Smooth muscle cell (in vitro differentiated cells): ENCODE measurements at regions not wholly inside any gene's neighbourhood (a gene's known extent, or its start where the extent isn't known, plus 50 kb on each side); places are given as distances from the start of the nearest gene placed in this dataset.
A peak's percentile ranks its signal among the peaks of the same experiment; 100 is the strongest.

ENCODE experiments used
- DNase-seq: peaks from one replicate; lab custom pipeline; 2025; ENCODE audit not compliant: unreplicated experiment; lab: John Stamatoyannopoulos, UW
- H2AFZ ChIP-seq: fragments of 200-600 bp; sonication (generic); 2 replicates; pipeline ENCODE4 v1.6.0; 2016; ENCODE audit warnings: antibody characterized with exemption, low read depth, mild to moderate bottlenecking
- H3F3A ChIP-seq: fragments of 200-600 bp; sonication (generic); 2 replicates; pipeline ENCODE4 v1.6.0; 2017; ENCODE audit warnings: antibody characterized with exemption, low read depth
- H3K27ac ChIP-seq: fragments of 200-600 bp; sonication (generic); 2 replicates; pipeline ENCODE4 v1.5.1; 2016; ENCODE audit warnings: low read depth, mild to moderate bottlenecking
- H3K27me3 ChIP-seq: fragments of 200-600 bp; sonication (generic); 2 replicates; pipeline ENCODE4 v1.6.1; 2016; ENCODE audit warnings: low read depth, mild to moderate bottlenecking
- H3K36me3 ChIP-seq: fragments of 200-600 bp; sonication (generic); 2 replicates; pipeline ENCODE4 v1.5.1; 2016; ENCODE audit warnings: low read depth
- H3K4me1 ChIP-seq: fragments of 200-600 bp; sonication (generic); 2 replicates; pipeline ENCODE4 v1.5.1; 2016; ENCODE audit warnings: low read depth
- H3K4me2 ChIP-seq: fragments of 200-600 bp; sonication (generic); 2 replicates; pipeline ENCODE4 v1.6.0; 2016; ENCODE audit warnings: mild to moderate bottlenecking
- H3K4me3 ChIP-seq: fragments of 200-600 bp; sonication (generic); 2 replicates; pipeline ENCODE4 v1.5.1; 2016; ENCODE audit warnings: mild to moderate bottlenecking
- H3K79me2 ChIP-seq: fragments of 200-600 bp; sonication (generic); 2 replicates; pipeline ENCODE4 v1.6.0; 2016; ENCODE audit warnings: low read depth, mild to moderate bottlenecking
- H3K9ac ChIP-seq: fragments of 200-600 bp; sonication (generic); 2 replicates; pipeline ENCODE4 v1.6.0; 2016; ENCODE audit warnings: low read depth
- H3K9me3 ChIP-seq: fragments of 200-600 bp; sonication (generic); replicated peaks from 2 replicates; pipeline ENCODE4 v1.5.1; 2016; ENCODE audit warnings: low read depth
- H4K20me1 ChIP-seq: fragments of 200-600 bp; sonication (generic); 2 replicates; pipeline ENCODE4 v1.6.0; 2016; ENCODE audit warnings: low read depth
- CTCF ChIP-seq: fragments of 200-600 bp; sonication (generic); IDR thresholded peaks from 2 replicates; pipeline ENCODE4 v1.5.1; 2017; ENCODE audit warnings: borderline replicate concordance, mild to moderate bottlenecking, antibody characterized with exemption; ENCODE audit not compliant: insufficient read depth, poor library complexity, severe bottlenecking
- WGBS: methylation state at CpG from one replicate; pipeline ENCODE4 v1.1.7; 2016; ENCODE audit warnings: low lambda C conversion rate; 5-methylcytosine and 5-hydroxymethylcytosine counted together

- Histone ChIP-seq H2AFZ (no peak overlapping the region), H3K9me3 (no peaks in the 10 kb centered on the region), H3K4me1 (peaks cover 4% of the 10 kb centered on the region), H3K36me3 (no peaks in the 10 kb centered on the region), H3K9ac (no peak overlapping the region), H3K79me2 (no peaks in the 10 kb centered on the region), H3K27ac (no peak overlapping the region), H3K27me3 (no peaks in the 10 kb centered on the region), H4K20me1 (no peaks in the 10 kb centered on the region), H3F3A (no peaks in the 10 kb centered on the region), H3K4me3 (no peak overlapping the region), H3K4me2 (no peak overlapping the region)
- TF ChIP-seq CTCF = peak; percentile 14
- DNase-seq = no peak
Measured at GRCh38 chr4:25531272-25531671, 124.4 kb upstream of the SLC34A2 start.

- no peak overlapping the region for H3K9ac ChIP-seq
- H3K27ac ChIP-seq = no peak overlapping the region
- H4K20me1 ChIP-seq = no peaks in the 10 kb centered on the region
- no peak overlapping the region for H3K4me3 ChIP-seq
- H3K27me3 ChIP-seq = no peaks in the 10 kb centered on the region
- H2AFZ ChIP-seq = no peak overlapping the region
- H3F3A ChIP-seq = no peaks in the 10 kb centered on the region
- peaks cover 4% of the 10 kb centered on the region for H3K4me1 ChIP-seq
- TF ChIP-seq CTCF = no peak
- no peaks in the 10 kb centered on the region for H3K36me3 ChIP-seq
- no peaks in the 10 kb centered on the region for H3K9me3 ChIP-seq
- H3K4me2 ChIP-seq = no peak overlapping the region
- WGBS = 87% methylated on average over 4 of the region's 4 CpGs
- no peak for DNase-seq
- no peaks in the 10 kb centered on the region for H3K79me2 ChIP-seq
Measured at GRCh38 chr4:25532591-25532990, 123.1 kb upstream of the SLC34A2 start.

- Histone ChIP-seq H3K4me3 (no peak overlapping the region), H4K20me1 (no peaks in the 10 kb centered on the region), H3F3A (no peaks in the 10 kb centered on the region), H3K79me2 (no peaks in the 10 kb centered on the region), H2AFZ (no peak overlapping the region), H3K9ac (no peak overlapping the region), H3K36me3 (no peaks in the 10 kb centered on the region), H3K27ac (no peak overlapping the region), H3K9me3 (no peaks in the 10 kb centered on the region), H3K4me2 (no peak overlapping the region), H3K27me3 (no peaks in the 10 kb centered on the region), H3K4me1 (peaks cover 4% of the 10 kb centered on the region)
- WGBS = 94% methylated on average over 3 of the region's 3 CpGs
- no peak for DNase-seq
- TF ChIP-seq CTCF = no peak
Measured at GRCh38 chr4:25533256-25533655, 122.4 kb upstream of the SLC34A2 start.

GRCh38 chr4:25535278-25535677 is 120.4 kb upstream of the SLC34A2 start:
- Histone ChIP-seq H3K36me3 (no peaks in the 10 kb centered on the region), H3K4me2 (no peak overlapping the region), H3K4me3 (no peak overlapping the region), H3K79me2 (no peaks in the 10 kb centered on the region), H2AFZ (peak overlapping the region; percentile 33), H3K4me1 (peaks cover 4% of the 10 kb centered on the region), H4K20me1 (no peaks in the 10 kb centered on the region), H3K9ac (no peak overlapping the region), H3K9me3 (no peaks in the 10 kb centered on the region), H3F3A (no peaks in the 10 kb centered on the region), H3K27ac (no peak overlapping the region), H3K27me3 (peaks cover 6% of the 10 kb centered on the region)
- no peak for TF ChIP-seq CTCF
- no peak for DNase-seq
- 38% methylated on average over 2 of the region's 2 CpGs for WGBS
